Trophoblast cell (in vitro differentiated cells and primary cell): ENCODE measurements at regions not wholly inside any gene's neighbourhood (a gene's known extent, or its start where the extent isn't known, plus 50 kb on each side); places are given as distances from the start of the nearest gene placed in this dataset.

Experiments used
- DNase-seq, 2 donors: peaks; one replicate each; pipeline ENCODE4 v3.0.0-alpha.2; 2016
- H2AFZ ChIP-seq: 2 replicates; pipeline ENCODE4 v1.6.1; 2013; ENCODE audit warnings: low read length, moderate library complexity, mild to moderate bottlenecking; ENCODE audit not compliant: insufficient read depth, poor library complexity
- H2AK5ac ChIP-seq: 2 replicates; pipeline ENCODE4 v1.6.1; 2013; ENCODE audit warnings: mild to moderate bottlenecking, low read length
- H2BK120ac ChIP-seq: 2 replicates; pipeline ENCODE4 v1.6.1; 2013; ENCODE audit warnings: low read length, mild to moderate bottlenecking, moderate library complexity; ENCODE audit not compliant: insufficient read depth, poor library complexity
- H2BK12ac ChIP-seq: 2 replicates; pipeline ENCODE4 v1.6.1; 2013; ENCODE audit warnings: mild to moderate bottlenecking, low read length, moderate library complexity
- H2BK5ac ChIP-seq: 2 replicates; pipeline ENCODE4 v1.6.1; 2013; ENCODE audit warnings: low read length, low read depth, moderate library complexity, mild to moderate bottlenecking; ENCODE audit not compliant: poor library complexity
- H3K14ac ChIP-seq: 2 replicates; pipeline ENCODE4 v1.6.1; 2013; ENCODE audit warnings: mild to moderate bottlenecking, low read length
- H3K18ac ChIP-seq: 2 replicates; pipeline ENCODE4 v1.6.1; 2013; ENCODE audit warnings: mild to moderate bottlenecking, low read length
- H3K23ac ChIP-seq: 2 replicates; pipeline ENCODE4 v1.6.1; 2013; ENCODE audit warnings: low read length
- H3K27ac ChIP-seq: 2 replicates; pipeline ENCODE4 v1.5.1; 2013; ENCODE audit warnings: low read depth, mild to moderate bottlenecking, inconsistent platforms, low read length, moderate library complexity
- H3K27me3 ChIP-seq: 2 replicates; pipeline ENCODE4 v1.6.1; 2013; ENCODE audit warnings: inconsistent platforms, mild to moderate bottlenecking, low read length, moderate library complexity; ENCODE audit not compliant: insufficient read depth
- H3K36me3 ChIP-seq, 2 experiments: 1 replicate in 1 of 2; 2 replicates in 1 of 2; pipeline ENCODE4 v1.6.1; 2013; ENCODE audit warnings: low read length in 2 of 2, mild to moderate bottlenecking in 2 of 2, moderate library complexity in 1 of 2; ENCODE audit not compliant: insufficient read depth in 2 of 2, control insufficient read depth in 1 of 2
- H3K4ac ChIP-seq: 2 replicates; pipeline ENCODE4 v1.6.1; 2013; ENCODE audit warnings: low read depth, mild to moderate bottlenecking, low read length, moderate library complexity
- H3K4me1 ChIP-seq, 2 experiments: 1 replicate in 1 of 2; 2 replicates in 1 of 2; pipeline ENCODE4 v1.6.1; 2013; ENCODE audit warnings: low read length in 2 of 2, mild to moderate bottlenecking in 2 of 2, moderate library complexity in 1 of 2; ENCODE audit not compliant: insufficient read depth in 2 of 2, control insufficient read depth in 1 of 2
- H3K4me2 ChIP-seq: 2 replicates; pipeline ENCODE4 v1.6.1; 2013; ENCODE audit warnings: inconsistent platforms, mild to moderate bottlenecking, low read length, moderate library complexity
- H3K4me3 ChIP-seq: 2 replicates; pipeline ENCODE4 v1.5.1; 2013; ENCODE audit warnings: mild to moderate bottlenecking, low read depth, low read length, inconsistent platforms
- H3K79me1 ChIP-seq: one replicate; pipeline ENCODE4 v1.6.1; 2013; ENCODE audit warnings: low read length
- H3K79me2 ChIP-seq: 2 replicates; pipeline ENCODE4 v1.6.1; 2013; ENCODE audit warnings: low read length, mild to moderate bottlenecking; ENCODE audit not compliant: control insufficient read depth, insufficient read depth, poor library complexity
- H3K9ac ChIP-seq: 2 replicates; pipeline ENCODE4 v1.6.1; 2013; ENCODE audit warnings: mild to moderate bottlenecking, low read length
- H3K9me3 ChIP-seq: 2 replicates; pipeline ENCODE4 v1.6.1; 2013; ENCODE audit warnings: low read depth, mild to moderate bottlenecking, control low read depth, inconsistent platforms, low read length; ENCODE audit not compliant: insufficient read depth
- H4K12ac ChIP-seq: 2 replicates; pipeline ENCODE4 v1.6.1; 2013; ENCODE audit warnings: low read depth, mild to moderate bottlenecking, low read length, moderate library complexity
- H4K8ac ChIP-seq: 2 replicates; pipeline ENCODE4 v1.6.1; 2013; ENCODE audit warnings: low read depth, mild to moderate bottlenecking, low read length, moderate library complexity
- H4K91ac ChIP-seq: one replicate; pipeline ENCODE4 v1.6.1; 2013; ENCODE audit warnings: low read depth, mild to moderate bottlenecking, low read length, moderate library complexity
- WGBS: extraction: QIAGEN DNeasy Blood & Tissue Kit; methylation state at CpG from one replicate; pipeline ENCODE4 v1.1.7; 2013; ENCODE audit warnings: missing lambda C conversion rate; ENCODE audit not compliant: insufficient read length, insufficient coverage; ENCODE audit errors: extremely low coverage; 5-methylcytosine and 5-hydroxymethylcytosine counted together

- DNase-seq, result no peak
- Histone ChIP-seq H3K9ac (no peak overlapping the region), H3K4ac (no peak overlapping the region), H2BK5ac (no peak overlapping the region), H3K27me3 (no peaks in the 10 kb centered on the region), H2AK5ac (no peak overlapping the region), H3K79me1 (peaks cover 2% of the 10 kb centered on the region), H2BK120ac (no peak overlapping the region), H3K23ac (no peak overlapping the region), H3K27ac (no peak overlapping the region), H4K12ac (no peak overlapping the region), H3K14ac (no peak overlapping the region), H3K9me3 (no peaks in the 10 kb centered on the region), H4K8ac (no peak overlapping the region), H3K4me2 (no peak overlapping the region), H4K91ac (no peak overlapping the region), H3K18ac (no peak overlapping the region), H3K79me2 (no peaks in the 10 kb centered on the region), H3K4me1 (peaks cover 10 to 11% of the 10 kb centered on the region in 2 experiments), H3K36me3 (no peaks in the 10 kb centered on the region), H3K4me3 (no peak overlapping the region), H2BK12ac (no peak overlapping the region), H2AFZ (no peak overlapping the region)
- no CpG with 5 or more reads among the region's 4 CpGs for WGBS
Measured at GRCh38 chr14:22423958-22424357, 165.1 kb downstream of the DAD1 start.

- Histone ChIP-seq H3K79me1 (no peaks in the 10 kb centered on the region), H3K27me3 (no peaks in the 10 kb centered on the region), H3K4ac (no peak overlapping the region), H3K23ac (no peak overlapping the region), H3K4me2 (no peak overlapping the region), H2BK12ac (no peak overlapping the region), H2BK120ac (no peak overlapping the region), H2AK5ac (no peak overlapping the region), H3K36me3 (no peaks in the 10 kb centered on the region), H3K14ac (no peak overlapping the region), H2AFZ (no peak overlapping the region), H3K4me3 (no peak overlapping the region), H4K91ac (no peak overlapping the region), H3K9ac (no peak overlapping the region), H4K12ac (no peak overlapping the region), H4K8ac (no peak overlapping the region), H3K4me1 (peaks cover 8 to 11% of the 10 kb centered on the region in 2 experiments), H3K9me3 (no peaks in the 10 kb centered on the region), H2BK5ac (no peak overlapping the region), H3K27ac (no peak overlapping the region), H3K18ac (no peak overlapping the region), H3K79me2 (no peaks in the 10 kb centered on the region)
- no CpG with 5 or more reads among the region's 3 CpGs for WGBS
- DNase-seq, result no peak
Measured at GRCh38 chr14:22422238-22422637, 166.8 kb downstream of the DAD1 start.

GRCh38 chr14:22420598-22421186, 168.3 kb downstream of the DAD1 start:
- H4K12ac ChIP-seq, result no peak overlapping the region
- no peak overlapping the region for H3K27ac ChIP-seq
- H2BK12ac ChIP-seq, result no peak overlapping the region
- H2AK5ac ChIP-seq, result no peak overlapping the region
- H2AFZ ChIP-seq, result no peak overlapping the region
- no peak overlapping the region for H2BK5ac ChIP-seq
- no peaks in the 10 kb centered on the region for H3K27me3 ChIP-seq
- no peak overlapping the region for H2BK120ac ChIP-seq
- no peak overlapping the region for H3K9ac ChIP-seq
- no peaks in the 10 kb centered on the region for H3K79me1 ChIP-seq
- H3K79me2 ChIP-seq, result no peaks in the 10 kb centered on the region
- H3K23ac ChIP-seq, result no peak overlapping the region
- H3K14ac ChIP-seq, result no peak overlapping the region
- no CpG with 5 or more reads among the region's 4 CpGs for WGBS
- peaks cover 0 to 4% of the 10 kb centered on the region in 2 experiments for H3K4me1 ChIP-seq
- no peak for DNase-seq
- no peak overlapping the region for H3K4ac ChIP-seq
- no peak overlapping the region for H4K8ac ChIP-seq
- no peak overlapping the region for H3K4me3 ChIP-seq
- no peaks in the 10 kb centered on the region for H3K36me3 ChIP-seq
- H4K91ac ChIP-seq, result no peak overlapping the region
- no peak overlapping the region for H3K18ac ChIP-seq
- no peaks in the 10 kb centered on the region for H3K9me3 ChIP-seq
- no peak overlapping the region for H3K4me2 ChIP-seq

GRCh38 chr14:22419620-22420019, 169.4 kb downstream of the DAD1 start:
- Histone ChIP-seq H2BK5ac (no peak overlapping the region), H2AK5ac (no peak overlapping the region), H3K4me2 (no peak overlapping the region), H3K27ac (no peak overlapping the region), H4K12ac (no peak overlapping the region), H3K23ac (no peak overlapping the region), H3K79me2 (no peaks in the 10 kb centered on the region), H3K4ac (no peak overlapping the region), H2BK12ac (no peak overlapping the region), H3K4me3 (no peak overlapping the region), H3K18ac (no peak overlapping the region), H4K8ac (no peak overlapping the region), H2AFZ (no peak overlapping the region), H3K27me3 (no peaks in the 10 kb centered on the region), H3K4me1 (peaks cover 0 to 4% of the 10 kb centered on the region in 2 experiments), H3K9me3 (no peaks in the 10 kb centered on the region), H2BK120ac (no peak overlapping the region), H3K79me1 (no peaks in the 10 kb centered on the region), H3K36me3 (no peaks in the 10 kb centered on the region), H3K9ac (no peak overlapping the region), H4K91ac (no peak overlapping the region), H3K14ac (no peak overlapping the region)
- peak in 1 of 2 donors; percentile 31 for DNase-seq
- WGBS, result no CpG with 5 or more reads among the region's 3 CpGs
